CD4-positive, alpha-beta T cell (primary cell): ENCODE measurements at regions not wholly inside any gene's neighbourhood (a gene's known extent, or its start where the extent isn't known, plus 50 kb on each side); places are given as distances from the start of the nearest gene placed in this dataset.

ENCODE experiments used
- ATAC-seq: fragments of 200-7000 bp; cut with Tn5 transposase; one replicate; pipeline ENCODE4 v1.10.0; 2022; ENCODE audit warnings: mild to moderate bottlenecking; ENCODE audit not compliant: poor library complexity
- CTCF ChIA-PET: fragments of 350-600 bp; sonication (Branson Sonifier 250); formaldehyde crosslinking; loops from one replicate; lab custom pipeline; 2021; ENCODE audit warnings: antibody characterized with exemption, inconsistent platforms; lab: Charles Lee
- POLR2A ChIA-PET: fragments of 350-600 bp; sonication (Branson Sonifier 250); formaldehyde crosslinking; loops from one replicate; lab custom pipeline; 2021; ENCODE audit warnings: antibody characterized with exemption, inconsistent platforms; lab: Charles Lee
- DNase-seq, 14 experiments: peaks; one replicate each; pipeline ENCODE4 v3.0.0-alpha.2; 2013 to 2020; ENCODE audit warnings: mixed read lengths in 2 of 14
- H3K27ac ChIP-seq, 2 donors: one replicate each; pipeline versions ENCODE4 v1.5.1 to v1.7.0; 2013; ENCODE audit warnings: low read length in 2 of 2, low read depth in 1 of 2, mild to moderate bottlenecking in 1 of 2
- H3K27me3 ChIP-seq, 2 experiments: 1 replicate in 1 of 2; 2 replicates in 1 of 2; pipeline versions ENCODE4 v1.6.1 to v1.7.0; 2013; ENCODE audit warnings: low read length in 2 of 2, control low read depth in 1 of 2, mild to moderate bottlenecking in 1 of 2, moderate library complexity in 1 of 2; ENCODE audit not compliant: insufficient read depth in 2 of 2, control insufficient read depth in 1 of 2
- H3K36me3 ChIP-seq: one replicate; pipeline ENCODE4 v1.6.1; 2013; ENCODE audit warnings: low read length, control low read depth; ENCODE audit not compliant: insufficient read depth
- H3K4me1 ChIP-seq: one replicate; pipeline ENCODE4 v1.6.1; 2013; ENCODE audit warnings: low read length, control low read depth; ENCODE audit not compliant: insufficient read depth
- H3K4me3 ChIP-seq: one replicate; pipeline ENCODE4 v1.5.1; 2013; ENCODE audit warnings: mild to moderate bottlenecking, low read length, moderate library complexity
- H3K9me3 ChIP-seq, 2 experiments: 1 replicate in 1 of 2; 2 replicates in 1 of 2; pipeline versions ENCODE4 v1.6.1 to v1.7.0; 2013; ENCODE audit warnings: low read length in 2 of 2, mild to moderate bottlenecking in 2 of 2, control low read depth in 1 of 2, moderate library complexity in 1 of 2; ENCODE audit not compliant: control insufficient read depth in 1 of 2, insufficient read depth in 1 of 2
- H3K27ac Mint-ChIP-seq: one replicate; pipeline ENCODE4 v1.8.0; 2020; ENCODE audit warnings: mixed read lengths
- H3K27me3 Mint-ChIP-seq: one replicate; pipeline ENCODE4 v1.8.0; 2021; ENCODE audit warnings: mixed read lengths
- H3K36me3 Mint-ChIP-seq: one replicate; pipeline ENCODE4 v1.8.0; 2021; ENCODE audit warnings: low read depth, mixed read lengths
- H3K4me1 Mint-ChIP-seq: one replicate; pipeline ENCODE4 v1.8.0; 2021; ENCODE audit warnings: low read depth, mixed read lengths
- H3K4me3 Mint-ChIP-seq: one replicate; pipeline ENCODE4 v1.8.0; 2020; ENCODE audit warnings: mild to moderate bottlenecking, mixed read lengths
- H3K9me3 Mint-ChIP-seq: one replicate; pipeline ENCODE4 v1.8.0; 2020; ENCODE audit warnings: mixed read lengths
- CTCF ChIP-seq: fragments of 200-600 bp; IDR thresholded peaks from one replicate; pipeline ENCODE4 v1.8.0; 2022; ENCODE audit warnings: antibody characterized with exemption, mild to moderate bottlenecking
- intact Hi-C, 2 experiments: fragments of 100-400 bp; cut with DNase I in 1 of 2; cut with micrococcal nuclease in 1 of 2; formaldehyde crosslinking; loops; one replicate each; pipeline versions ENCODE4 v1.15.1 to v1.9.0; 2023 to 2025; cut with DNase I, micrococcal nuclease

DNA sequence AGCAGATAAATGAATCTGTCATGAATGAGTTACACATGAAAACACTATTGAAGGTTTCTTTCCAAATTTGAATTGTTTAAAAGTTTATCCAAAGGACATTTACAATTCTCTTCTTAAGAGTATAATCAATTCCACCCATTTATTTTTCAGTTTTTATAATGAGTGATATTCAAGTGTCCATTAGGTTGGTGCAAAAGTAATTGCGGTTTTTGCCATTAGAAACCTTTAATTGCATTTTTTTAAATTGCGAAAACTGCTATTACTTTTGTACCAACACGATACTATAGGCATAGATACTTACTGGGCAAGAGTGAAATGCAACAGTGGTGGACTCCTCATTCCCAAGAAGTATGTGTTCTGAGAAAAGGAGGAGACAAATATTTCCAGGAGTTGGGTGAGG is 422.7 kb upstream of the MON1B start:
- no peak for DNase-seq
- CTCF ChIA-PET, result no interaction called here
- TF ChIP-seq CTCF, result no peak
- H3K27me3 Mint-ChIP-seq, result no peaks in the 10 kb centered on the region
- no peaks in the 10 kb centered on the region for H3K36me3 Mint-ChIP-seq
- no peak overlapping the region for H3K4me3 Mint-ChIP-seq
- Histone ChIP-seq H3K27me3 (no peaks in the 10 kb centered on the region), H3K27ac (no peak overlapping the region), H3K4me1 (no peaks in the 10 kb centered on the region), H3K9me3 (peaks cover 1 to 17% of the 10 kb centered on the region in 2 experiments), H3K36me3 (no peaks in the 10 kb centered on the region), H3K4me3 (no peak overlapping the region)
- no peaks in the 10 kb centered on the region for H3K4me1 Mint-ChIP-seq
- POLR2A ChIA-PET, result no interaction called here
- intact Hi-C loops, result no loop called here
- H3K27ac Mint-ChIP-seq, result no peak overlapping the region
- no peak for ATAC-seq
- peaks cover 13% of the 10 kb centered on the region for H3K9me3 Mint-ChIP-seq

DNA sequence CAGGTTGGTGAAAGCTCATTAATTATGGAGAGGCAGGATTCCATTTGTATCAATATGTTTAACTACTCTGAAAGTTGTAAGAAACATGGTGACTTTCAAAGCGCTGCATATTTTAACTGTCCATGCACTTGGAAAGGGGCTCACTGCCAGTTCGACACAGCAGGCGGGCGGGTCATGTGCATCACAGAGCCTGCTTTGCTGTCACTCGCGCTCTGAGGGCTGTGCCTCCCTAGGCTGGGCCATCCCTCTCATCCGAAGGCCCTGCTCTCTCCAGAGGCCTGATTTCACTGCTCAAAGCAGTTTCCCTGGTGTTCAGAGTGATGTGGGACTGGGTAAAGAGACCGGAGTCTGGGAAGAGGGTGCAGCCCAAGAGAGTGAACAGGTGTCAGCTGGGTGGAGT is 422.0 kb upstream of the MON1B start:
- H3K4me3 ChIP-seq, result no peak overlapping the region
- H3K9me3 ChIP-seq, result peaks cover 0 to 14% of the 10 kb centered on the region in 2 experiments
- H3K27me3 ChIP-seq, result no peaks in the 10 kb centered on the region
- ChIA-PET CTCF (no interaction called here), POLR2A (no interaction called here)
- DNase-seq, result no peak
- TF ChIP-seq CTCF, result no peak
- no peaks in the 10 kb centered on the region for H3K27me3 Mint-ChIP-seq
- no peak overlapping the region for H3K4me3 Mint-ChIP-seq
- H3K27ac Mint-ChIP-seq, result no peak overlapping the region
- H3K36me3 Mint-ChIP-seq, result no peaks in the 10 kb centered on the region
- ATAC-seq, result no peak
- H3K27ac ChIP-seq, result no peak overlapping the region
- H3K4me1 ChIP-seq, result no peaks in the 10 kb centered on the region
- H3K4me1 Mint-ChIP-seq, result no peaks in the 10 kb centered on the region
- no peaks in the 10 kb centered on the region for H3K36me3 ChIP-seq
- intact Hi-C loops, result no loop called here
- peaks cover 13% of the 10 kb centered on the region for H3K9me3 Mint-ChIP-seq

- Mint-ChIP-seq H3K36me3 (no peaks in the 10 kb centered on the region), H3K27ac (no peak overlapping the region), H3K9me3 (peaks cover 10% of the 10 kb centered on the region), H3K4me3 (no peak overlapping the region), H3K4me1 (no peaks in the 10 kb centered on the region), H3K27me3 (no peaks in the 10 kb centered on the region)
- POLR2A ChIA-PET, result no interaction called here
- ATAC-seq, result no peak
- Histone ChIP-seq H3K4me3 (no peak overlapping the region), H3K4me1 (no peaks in the 10 kb centered on the region), H3K27me3 (no peaks in the 10 kb centered on the region), H3K9me3 (peaks cover 0 to 14% of the 10 kb centered on the region in 2 experiments), H3K27ac (no peak overlapping the region), H3K36me3 (no peaks in the 10 kb centered on the region)
- DNase-seq, result no peak
- CTCF ChIA-PET, result no interaction called here
- TF ChIP-seq CTCF, result no peak
- intact Hi-C loops, result no loop called here
These were observed 419.8 kb upstream of the MON1B start for GRCh38 chr16:76771216-76771615.
